GM12878 (cell line): ENCODE measurements at regions not wholly inside any gene's neighbourhood (a gene's known extent, or its start where the extent isn't known, plus 50 kb on each side); places are given as distances from the start of the nearest gene placed in this dataset.

Source experiments
- ATAC-seq: fragments of 200-7000 bp; cut with Tn5 transposase; 3 replicates; pipeline ENCODE4 v1.9.1; 2020; ENCODE audit warnings: mild to moderate bottlenecking, moderate library complexity
- BruUV-seq: library from RNA; stranded (reverse); fragments of 400-500 nt; replicated peaks from 2 replicates; lab custom pipeline; 2021; lab: Mats Ljungman, UMichigan
- CTCF ChIA-PET: fragments of 300-600 bp; sonication (Branson Sonifier 250); formaldehyde crosslinking; extraction: SDS; loops from one replicate; lab custom pipeline; 2021; ENCODE audit warnings: inconsistent platforms; lab: Yijun Ruan, JAX
- POLR2A ChIA-PET: fragments of 350-600 bp; formaldehyde crosslinking; extraction: SDS; loops from one replicate; lab custom pipeline; 2021; ENCODE audit warnings: inconsistent platforms; lab: Charles Lee
- RAD21 ChIA-PET: fragments of 300-600 bp; sonication (Branson Sonifier 250); formaldehyde crosslinking; loops from one replicate; lab custom pipeline; 2023; ENCODE audit warnings: antibody characterized with exemption; ENCODE audit not compliant: unreplicated experiment; lab: Charles Lee
- SMC1A ChIA-PET: fragments of 300-600 bp; sonication (Branson Sonifier 250); formaldehyde crosslinking; loops from one replicate; lab custom pipeline; 2023; ENCODE audit not compliant: unreplicated experiment, uncharacterized antibody; lab: Charles Lee
- DNase-seq: peaks from one replicate; pipeline ENCODE4 v3.0.0-alpha.2; 2011; ENCODE audit warnings: low read depth, low spot score
- FAIRE-seq: peaks from 3 replicates; lab custom pipeline; 2011; peaks lifted over from hg19 to GRCh38; lab: Jason Lieb, UNC
- H2AFZ ChIP-seq: 2 replicates; pipeline ENCODE4 v1.6.0; 2011; ENCODE audit warnings: low read depth, low read length, control low read depth; ENCODE audit not compliant: control insufficient read depth
- H3K27ac ChIP-seq: 2 replicates; pipeline ENCODE4 v1.5.1; 2011; ENCODE audit warnings: control low read depth; ENCODE audit not compliant: control insufficient read depth, insufficient read depth
- H3K27me3 ChIP-seq, 2 experiments: replicated peaks in 1 of 2; 2 replicates each; pipeline versions ENCODE4 v1.6.0 to v1.6.1; 2011; ENCODE audit warnings: low read length in 1 of 2; ENCODE audit not compliant: control insufficient read depth in 2 of 2, insufficient read depth in 2 of 2
- H3K36me3 ChIP-seq, 2 experiments: 2 replicates each; pipeline ENCODE4 v1.5.1; 2011; ENCODE audit warnings: low read length in 1 of 2; ENCODE audit not compliant: control insufficient read depth in 2 of 2, insufficient read depth in 2 of 2
- H3K4me1 ChIP-seq: 2 replicates; pipeline ENCODE4 v1.6.1; 2011; ENCODE audit warnings: mild to moderate bottlenecking, low read length, moderate library complexity, mixed read lengths; ENCODE audit not compliant: control insufficient read depth, insufficient read depth
- H3K4me2 ChIP-seq: 2 replicates; pipeline ENCODE4 v1.6.0; 2011; ENCODE audit warnings: control low read depth; ENCODE audit not compliant: control insufficient read depth, insufficient read depth
- H3K4me3 ChIP-seq: fragments of 200-600 bp; sonication (generic); 2 replicates; pipeline ENCODE4 v1.5.1; 2016
- H3K79me2 ChIP-seq: 2 replicates; pipeline ENCODE4 v1.6.0; 2011; ENCODE audit warnings: low read length; ENCODE audit not compliant: control insufficient read depth, insufficient read depth
- H3K9ac ChIP-seq: 2 replicates; pipeline ENCODE4 v1.8.0; 2011; ENCODE audit warnings: low read length, control low read depth, mixed read lengths; ENCODE audit not compliant: control insufficient read depth, insufficient read depth
- H3K9me3 ChIP-seq: replicated peaks from 3 replicates; pipeline ENCODE4 v1.5.1; 2011; ENCODE audit warnings: mild to moderate bottlenecking, low read length; ENCODE audit not compliant: control insufficient read depth, insufficient read depth
- H4K20me1 ChIP-seq: 2 replicates; pipeline ENCODE4 v1.6.0; 2011; ENCODE audit not compliant: control insufficient read depth, insufficient read depth
- CBX5 ChIP-seq: sonication (generic); IDR thresholded peaks from 2 replicates; pipeline ENCODE4 v1.6.1; 2016; ENCODE audit warnings: low read depth, moderate library complexity, mild to moderate bottlenecking, inconsistent platforms
- HDAC6 ChIP-seq: fragments of 200-600 bp; sonication (generic); IDR thresholded peaks from one replicate; pipeline ENCODE4 v1.8.0; 2017; ENCODE audit warnings: antibody characterized with exemption; ENCODE audit not compliant: unreplicated experiment
- KDM1A ChIP-seq: fragments of 200-600 bp; sonication (generic); IDR thresholded peaks from 2 replicates; pipeline ENCODE4 v1.6.1; 2016; ENCODE audit warnings: borderline replicate concordance
- RAD21 ChIP-seq: IDR thresholded peaks from 2 replicates; pipeline ENCODE4 v1.6.1; 2011; ENCODE audit warnings: mild to moderate bottlenecking, low read depth, low read length, moderate library complexity; ENCODE audit not compliant: insufficient read depth
- RCOR1 ChIP-seq: conservative IDR thresholded peaks from 2 replicates; pipeline ENCODE4 v1.6.1; 2012; ENCODE audit warnings: low read depth, low read length, improper control_type of control experiment
- SIX5 ChIP-seq: IDR thresholded peaks from 2 replicates; pipeline ENCODE4 v1.6.1; 2011; ENCODE audit warnings: mild to moderate bottlenecking, low read depth, low read length, moderate library complexity; ENCODE audit not compliant: severe bottlenecking
- TARDBP ChIP-seq: IDR thresholded peaks from 2 replicates; pipeline ENCODE4 v1.6.1; 2016; ENCODE audit warnings: borderline replicate concordance
- WRNIP1 ChIP-seq: IDR thresholded peaks from 2 replicates; pipeline ENCODE4 v1.6.1; 2011; ENCODE audit warnings: low read depth, low read length, improper control_type of control experiment, borderline replicate concordance
- ZZZ3 ChIP-seq: IDR thresholded peaks from 2 replicates; pipeline ENCODE4 v1.6.1; 2011; ENCODE audit warnings: low read depth; ENCODE audit not compliant: control insufficient read depth, insufficient read length
- WGBS: methylation state at CpG from one replicate; pipeline ENCODE4 v1.1.6; 2016; ENCODE audit warnings: low lambda C conversion rate; ENCODE audit not compliant: insufficient replicate concordance, insufficient coverage; ENCODE audit errors: missing lambda C conversion rate; 5-methylcytosine and 5-hydroxymethylcytosine counted together
- in situ Hi-C: fragments of 300-500 bp; cut with MboI; formaldehyde crosslinking; loops from 9 replicates; pipeline ENCODE4 v1.14.3; 2018; ENCODE audit warnings: mixed read lengths
- intact Hi-C: fragments of 100-400 bp; cut with micrococcal nuclease; formaldehyde crosslinking; loops from one replicate; pipeline ENCODE4 v1.14.2; 2022; ENCODE audit not compliant: unreplicated experiment
- TF ChIP-seq, protein P1 (sequence below): fragments of 450-650 bp; IDR thresholded peaks from 2 replicates; pipeline ENCODE4 v1.6.1; 2016; ENCODE audit warnings: mild to moderate bottlenecking

DNA sequence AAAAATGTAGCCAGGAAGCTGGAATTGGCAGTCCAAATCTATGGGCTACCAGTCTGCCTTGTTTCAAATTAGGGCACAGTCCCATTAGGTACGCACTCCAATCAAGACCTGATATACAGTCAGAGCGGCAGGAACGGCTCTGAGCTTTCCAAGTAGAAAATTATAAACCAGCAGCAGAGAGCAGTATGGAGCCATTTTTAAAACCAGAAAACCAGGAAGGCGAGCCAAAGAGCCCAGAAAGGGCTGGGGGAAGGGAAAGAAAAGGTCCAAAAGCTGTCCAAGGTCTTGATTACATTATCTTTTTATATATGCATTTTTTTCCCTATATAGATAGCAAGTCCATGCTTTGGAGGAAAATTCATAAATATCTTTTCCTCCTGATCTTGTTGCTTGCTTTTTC is 719.0 kb downstream of the RWDD3 start:
- peak; percentile 46; the same call in 1 of the 2 replicates for TF ChIP-seq RAD21
- no peak for TF ChIP-seq RCOR1
- TF ChIP-seq WRNIP1 = no peak
- no peak for DNase-seq
- Histone ChIP-seq H3K9me3 (no peaks in the 10 kb centered on the region), H3K4me1 (no peaks in the 10 kb centered on the region), H2AFZ (no peak overlapping the region), H3K79me2 (no peaks in the 10 kb centered on the region), H3K4me2 (no peak overlapping the region), H3K27ac (no peak overlapping the region), H3K4me3 (no peak overlapping the region), H4K20me1 (no peaks in the 10 kb centered on the region), H3K27me3 (no peaks in the 10 kb centered on the region), H3K36me3 (no peaks in the 10 kb centered on the region), H3K9ac (no peak overlapping the region)
- WGBS = 3% methylated on average over 4 of the region's 4 CpGs
- CTCF ChIA-PET = no interaction called here
- ATAC-seq = no peak
- in situ Hi-C loops (no loop called here), intact Hi-C loops (no loop called here)
- FAIRE-seq = no peak
- BruUV-seq = no TSS peak
- RAD21 ChIA-PET = no interaction called here
- SMC1A ChIA-PET = interaction anchor here (0.6 kb wide), 1 partner anchor 58 kb away, joined by 3 read pairs; no protein-coding TSS in a partner anchor
- POLR2A ChIA-PET = no interaction called here

DNA sequence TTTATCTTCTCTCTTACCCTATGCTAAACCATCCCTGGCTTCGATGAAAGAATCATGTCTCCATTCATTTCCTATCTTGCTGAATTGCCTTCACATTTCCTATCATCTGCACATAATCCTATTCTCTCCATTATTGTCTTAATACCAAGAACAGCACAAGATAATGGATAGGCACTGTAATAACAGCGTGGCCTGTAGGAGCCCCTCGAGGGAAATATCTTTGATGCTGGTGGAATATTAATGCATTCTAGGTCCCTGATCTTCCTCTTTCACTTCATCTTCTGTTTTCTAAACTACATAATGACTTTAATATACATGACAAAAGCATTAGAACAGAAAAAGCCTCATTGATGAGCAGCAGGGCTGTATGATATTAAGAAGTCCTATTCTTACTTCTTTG is 720.6 kb downstream of the RWDD3 start:
- RAD21 ChIA-PET = no interaction called here
- H3K79me2 ChIP-seq = no peaks in the 10 kb centered on the region
- in situ Hi-C loops (no loop called here), intact Hi-C loops (no loop called here)
- no peaks in the 10 kb centered on the region for H4K20me1 ChIP-seq
- no peaks in the 10 kb centered on the region for H3K4me1 ChIP-seq
- FAIRE-seq = no peak
- no peak overlapping the region for H3K4me2 ChIP-seq
- TF ChIP-seq, protein P1, sequence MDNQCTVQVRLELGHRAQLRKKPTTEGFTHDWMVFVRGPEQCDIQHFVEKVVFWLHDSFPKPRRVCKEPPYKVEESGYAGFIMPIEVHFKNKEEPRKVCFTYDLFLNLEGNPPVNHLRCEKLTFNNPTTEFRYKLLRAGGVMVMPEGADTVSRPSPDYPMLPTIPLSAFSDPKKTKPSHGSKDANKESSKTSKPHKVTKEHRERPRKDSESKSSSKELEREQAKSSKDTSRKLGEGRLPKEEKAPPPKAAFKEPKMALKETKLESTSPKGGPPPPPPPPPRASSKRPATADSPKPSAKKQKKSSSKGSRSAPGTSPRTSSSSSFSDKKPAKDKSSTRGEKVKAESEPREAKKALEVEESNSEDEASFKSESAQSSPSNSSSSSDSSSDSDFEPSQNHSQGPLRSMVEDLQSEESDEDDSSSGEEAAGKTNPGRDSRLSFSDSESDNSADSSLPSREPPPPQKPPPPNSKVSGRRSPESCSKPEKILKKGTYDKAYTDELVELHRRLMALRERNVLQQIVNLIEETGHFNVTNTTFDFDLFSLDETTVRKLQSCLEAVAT = no peak
- TF ChIP-seq SIX5 = no peak
- TF ChIP-seq ZZZ3 = no peak
- no peak for TF ChIP-seq TARDBP
- no peak for TF ChIP-seq HDAC6
- no peak for TF ChIP-seq KDM1A
- no peak for TF ChIP-seq CBX5
- H3K4me3 ChIP-seq = no peak overlapping the region
- POLR2A ChIA-PET = no interaction called here
- no peaks in the 10 kb centered on the region for H3K36me3 ChIP-seq
- CTCF ChIA-PET = no interaction called here
- SMC1A ChIA-PET = no interaction called here
- DNase-seq = no peak
- no peak overlapping the region for H2AFZ ChIP-seq
- H3K27ac ChIP-seq = no peak overlapping the region
- no peaks in the 10 kb centered on the region for H3K9me3 ChIP-seq
- ATAC-seq = no peak
- 3% methylated on average over 3 of the region's 3 CpGs for WGBS
- H3K9ac ChIP-seq = no peak overlapping the region
- no peaks in the 10 kb centered on the region for H3K27me3 ChIP-seq
- no TSS peak for BruUV-seq
